GM23338 (cell line): ENCODE measurements at regions not wholly inside any gene's neighbourhood (a gene's known extent, or its start where the extent isn't known, plus 50 kb on each side); places are given as distances from the start of the nearest gene placed in this dataset.

Source experiments
- ATAC-seq: fragments of 200-7000 bp; cut with Tn5 transposase; 3 replicates; pipeline ENCODE4 v1.9.1; 2020
- DNase-seq: peaks from one replicate; pipeline ENCODE4 v3.0.0-alpha.2; 2015; ENCODE audit warnings: low spot score
- H2AFZ ChIP-seq: fragments of 200-600 bp; sonication (generic); 2 replicates; pipeline ENCODE4 v1.8.0; 2016; ENCODE audit warnings: antibody characterized with exemption, mild to moderate bottlenecking, moderate library complexity
- H3F3A ChIP-seq: fragments of 200-600 bp; sonication (generic); replicated peaks from 2 replicates; pipeline ENCODE4 v1.8.0; 2017; ENCODE audit warnings: antibody characterized with exemption, mixed run types, low read depth
- H3K27ac ChIP-seq: fragments of 200-600 bp; sonication (generic); 2 replicates; pipeline ENCODE4 v1.6.1; 2016; ENCODE audit warnings: low read depth
- H3K27me3 ChIP-seq: fragments of 200-600 bp; sonication (generic); 2 replicates; pipeline ENCODE4 v1.8.0; 2016; ENCODE audit warnings: mild to moderate bottlenecking, mixed run types, moderate library complexity; ENCODE audit not compliant: insufficient read depth
- H3K36me3 ChIP-seq: fragments of 200-600 bp; sonication (generic); 2 replicates; pipeline ENCODE4 v1.8.0; 2016; ENCODE audit warnings: mild to moderate bottlenecking; ENCODE audit not compliant: insufficient read depth
- H3K4me1 ChIP-seq: fragments of 200-600 bp; sonication (generic); 2 replicates; pipeline ENCODE4 v1.8.0; 2016; ENCODE audit warnings: mild to moderate bottlenecking, moderate library complexity; ENCODE audit not compliant: insufficient read depth
- H3K4me2 ChIP-seq: fragments of 200-600 bp; sonication (generic); 2 replicates; pipeline ENCODE4 v1.7.1; 2017; ENCODE audit warnings: mixed run types
- H3K4me3 ChIP-seq: fragments of 200-600 bp; sonication (generic); 2 replicates; pipeline ENCODE4 v1.6.1; 2016; ENCODE audit warnings: mixed run types
- H3K79me2 ChIP-seq: fragments of 200-600 bp; sonication (generic); replicated peaks from 2 replicates; pipeline ENCODE4 v1.8.0; 2017; ENCODE audit warnings: mild to moderate bottlenecking; ENCODE audit not compliant: insufficient read depth
- H3K9me2 ChIP-seq: fragments of 200-600 bp; sonication (generic); 2 replicates; pipeline ENCODE4 v1.8.0; 2017; ENCODE audit not compliant: insufficient read depth
- H4K20me1 ChIP-seq: fragments of 200-600 bp; sonication (generic); replicated peaks from 2 replicates; pipeline ENCODE4 v1.8.0; 2017; ENCODE audit warnings: mild to moderate bottlenecking; ENCODE audit not compliant: insufficient read depth
- H3K27ac Mint-ChIP-seq: 2 replicates; pipeline ENCODE4 v1.8.0; 2020; ENCODE audit warnings: inconsistent platforms, mild to moderate bottlenecking, moderate library complexity, mixed read lengths
- H3K27me3 Mint-ChIP-seq: 3 replicates; pipeline ENCODE4 v1.8.0; 2022; ENCODE audit warnings: low read depth, mild to moderate bottlenecking, moderate library complexity, mixed read lengths, inconsistent platforms; ENCODE audit not compliant: insufficient read depth, poor library complexity
- H3K36me3 Mint-ChIP-seq: 3 replicates; pipeline ENCODE4 v1.8.0; 2021; ENCODE audit warnings: low read depth, mild to moderate bottlenecking, inconsistent platforms, moderate library complexity, mixed read lengths
- H3K4me1 Mint-ChIP-seq: 3 replicates; pipeline ENCODE4 v1.8.0; 2020; ENCODE audit warnings: mild to moderate bottlenecking, inconsistent platforms, mixed read lengths
- H3K4me3 Mint-ChIP-seq: 3 replicates; pipeline ENCODE4 v1.8.0; 2021; ENCODE audit warnings: moderate library complexity, mild to moderate bottlenecking, inconsistent platforms, mixed read lengths
- H3K9me3 Mint-ChIP-seq: 3 replicates; pipeline ENCODE4 v1.8.0; 2020; ENCODE audit warnings: moderate library complexity, mild to moderate bottlenecking, inconsistent platforms, mixed read lengths
- CREB1 ChIP-seq: fragments of 250-450 bp; sonication (Bioruptor Pico); IDR thresholded peaks from 2 replicates; pipeline ENCODE4 v1.5.0; 2020; ENCODE audit warnings: low read depth, mild to moderate bottlenecking, moderate library complexity
- CTCF ChIP-seq, 2 experiments: fragments of 200-600 bp in 1 of 2; sonication (generic) in 1 of 2; conservative IDR thresholded peaks; 2 replicates each; pipeline versions ENCODE4 v1.5.1 to v1.6.1; 2016 to 2017; ENCODE audit warnings: antibody characterized with exemption in 2 of 2, low read depth in 2 of 2, mild to moderate bottlenecking in 2 of 2, moderate library complexity in 1 of 2
- ETS1 ChIP-seq: IDR thresholded peaks from 2 replicates; pipeline ENCODE4 v1.6.1; 2016; ENCODE audit warnings: antibody characterized with exemption
- EZH2 ChIP-seq: fragments of 200-600 bp; sonication (generic); IDR thresholded peaks from one replicate; pipeline ENCODE4 v1.8.0; 2017; ENCODE audit warnings: antibody characterized with exemption, mild to moderate bottlenecking, low read depth; ENCODE audit not compliant: unreplicated experiment
- EZH2phosphoT487 ChIP-seq: fragments of 200-600 bp; sonication (generic); IDR thresholded peaks from one replicate; pipeline ENCODE4 v1.8.1; 2018; ENCODE audit warnings: antibody characterized with exemption; ENCODE audit not compliant: unreplicated experiment
- JUNB ChIP-seq: IDR thresholded peaks from one replicate; pipeline ENCODE4 v1.6.1; 2016; ENCODE audit warnings: antibody characterized with exemption; ENCODE audit not compliant: unreplicated experiment
- NANOG ChIP-seq: IDR thresholded peaks from 2 replicates; pipeline ENCODE4 v1.6.1; 2016; ENCODE audit warnings: antibody characterized with exemption, borderline replicate concordance
- POLR2AphosphoS5 ChIP-seq: IDR thresholded peaks from 2 replicates; pipeline ENCODE4 v1.6.1; 2016; ENCODE audit warnings: antibody characterized with exemption, low read depth
- STAT1 ChIP-seq: IDR thresholded peaks from one replicate; pipeline ENCODE4 v1.6.1; 2016; ENCODE audit warnings: antibody characterized with exemption; ENCODE audit not compliant: unreplicated experiment
- ZNF114 ChIP-seq: fragments of 250-450 bp; sonication (Bioruptor Pico); IDR thresholded peaks from 2 replicates; pipeline ENCODE4 v1.5.0; 2020; ENCODE audit warnings: mild to moderate bottlenecking, moderate library complexity
- ZNF331 ChIP-seq: fragments of 250-450 bp; sonication (Bioruptor Pico); IDR thresholded peaks from 2 replicates; pipeline ENCODE4 v1.5.0; 2020; ENCODE audit warnings: low read depth, mild to moderate bottlenecking, moderate library complexity
- TF ChIP-seq, protein P1 (sequence below): fragments of 250-450 bp; sonication (Bioruptor Pico); IDR thresholded peaks from 2 replicates; pipeline ENCODE4 v1.5.0; 2020; ENCODE audit warnings: mild to moderate bottlenecking, moderate library complexity

GRCh38 chr11:80635178-80635577 lies 1194.3 kb upstream of the TENM4 start (continued):
- TF ChIP-seq ETS1 (no peak), EZH2 (no peak), ZNF114 (no peak), CREB1 (no peak), POLR2AphosphoS5 (no peak)

DNA sequence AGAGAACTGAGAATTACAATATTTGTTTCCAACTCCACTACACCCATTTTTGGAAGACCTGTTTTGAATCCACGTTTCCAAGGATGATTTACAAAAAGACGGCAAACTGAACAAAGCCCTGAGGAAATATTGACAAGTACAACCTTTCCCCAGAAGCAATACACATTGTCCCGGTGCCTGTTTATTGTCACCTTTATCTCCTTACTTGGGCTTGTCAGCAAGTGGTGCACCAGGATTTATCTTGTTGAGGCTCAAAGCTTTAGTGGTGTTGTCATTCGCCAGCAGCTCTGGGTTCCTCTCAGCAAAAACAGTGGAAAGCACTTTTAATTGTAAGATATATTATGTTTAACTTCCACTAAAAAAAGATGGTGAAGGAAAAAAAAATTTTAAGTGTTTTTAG lies 1191.9 kb upstream of the TENM4 start:
- H3F3A ChIP-seq = no peaks in the 10 kb centered on the region
- Mint-ChIP-seq H3K27ac (no peak overlapping the region), H3K4me1 (peaks cover 19% of the 10 kb centered on the region), H3K9me3 (no peaks in the 10 kb centered on the region), H3K4me3 (no peak overlapping the region), H3K27me3 (peaks cover 1% of the 10 kb centered on the region), H3K36me3 (no peaks in the 10 kb centered on the region)
- no peaks in the 10 kb centered on the region for H3K79me2 ChIP-seq
- no peaks in the 10 kb centered on the region for H4K20me1 ChIP-seq
- no peak overlapping the region for H3K4me3 ChIP-seq
- no peak overlapping the region for H3K4me2 ChIP-seq
- no peak for DNase-seq
- H3K4me1 ChIP-seq = peaks cover 15% of the 10 kb centered on the region
- no peak for ATAC-seq
- H3K27ac ChIP-seq = no peak overlapping the region
- no peaks in the 10 kb centered on the region for H3K36me3 ChIP-seq
- H2AFZ ChIP-seq = no peak overlapping the region; the same call in 1 of the 2 replicates
- no peaks in the 10 kb centered on the region for H3K27me3 ChIP-seq
- TF ChIP-seq EZH2 = no peak
- no peak for TF ChIP-seq ETS1
- no peak for TF ChIP-seq NANOG
- no peak for TF ChIP-seq JUNB
- TF ChIP-seq STAT1 = no peak
- TF ChIP-seq CREB1 = no peak
- TF ChIP-seq ZNF331 = no peak
- TF ChIP-seq, protein P1, sequence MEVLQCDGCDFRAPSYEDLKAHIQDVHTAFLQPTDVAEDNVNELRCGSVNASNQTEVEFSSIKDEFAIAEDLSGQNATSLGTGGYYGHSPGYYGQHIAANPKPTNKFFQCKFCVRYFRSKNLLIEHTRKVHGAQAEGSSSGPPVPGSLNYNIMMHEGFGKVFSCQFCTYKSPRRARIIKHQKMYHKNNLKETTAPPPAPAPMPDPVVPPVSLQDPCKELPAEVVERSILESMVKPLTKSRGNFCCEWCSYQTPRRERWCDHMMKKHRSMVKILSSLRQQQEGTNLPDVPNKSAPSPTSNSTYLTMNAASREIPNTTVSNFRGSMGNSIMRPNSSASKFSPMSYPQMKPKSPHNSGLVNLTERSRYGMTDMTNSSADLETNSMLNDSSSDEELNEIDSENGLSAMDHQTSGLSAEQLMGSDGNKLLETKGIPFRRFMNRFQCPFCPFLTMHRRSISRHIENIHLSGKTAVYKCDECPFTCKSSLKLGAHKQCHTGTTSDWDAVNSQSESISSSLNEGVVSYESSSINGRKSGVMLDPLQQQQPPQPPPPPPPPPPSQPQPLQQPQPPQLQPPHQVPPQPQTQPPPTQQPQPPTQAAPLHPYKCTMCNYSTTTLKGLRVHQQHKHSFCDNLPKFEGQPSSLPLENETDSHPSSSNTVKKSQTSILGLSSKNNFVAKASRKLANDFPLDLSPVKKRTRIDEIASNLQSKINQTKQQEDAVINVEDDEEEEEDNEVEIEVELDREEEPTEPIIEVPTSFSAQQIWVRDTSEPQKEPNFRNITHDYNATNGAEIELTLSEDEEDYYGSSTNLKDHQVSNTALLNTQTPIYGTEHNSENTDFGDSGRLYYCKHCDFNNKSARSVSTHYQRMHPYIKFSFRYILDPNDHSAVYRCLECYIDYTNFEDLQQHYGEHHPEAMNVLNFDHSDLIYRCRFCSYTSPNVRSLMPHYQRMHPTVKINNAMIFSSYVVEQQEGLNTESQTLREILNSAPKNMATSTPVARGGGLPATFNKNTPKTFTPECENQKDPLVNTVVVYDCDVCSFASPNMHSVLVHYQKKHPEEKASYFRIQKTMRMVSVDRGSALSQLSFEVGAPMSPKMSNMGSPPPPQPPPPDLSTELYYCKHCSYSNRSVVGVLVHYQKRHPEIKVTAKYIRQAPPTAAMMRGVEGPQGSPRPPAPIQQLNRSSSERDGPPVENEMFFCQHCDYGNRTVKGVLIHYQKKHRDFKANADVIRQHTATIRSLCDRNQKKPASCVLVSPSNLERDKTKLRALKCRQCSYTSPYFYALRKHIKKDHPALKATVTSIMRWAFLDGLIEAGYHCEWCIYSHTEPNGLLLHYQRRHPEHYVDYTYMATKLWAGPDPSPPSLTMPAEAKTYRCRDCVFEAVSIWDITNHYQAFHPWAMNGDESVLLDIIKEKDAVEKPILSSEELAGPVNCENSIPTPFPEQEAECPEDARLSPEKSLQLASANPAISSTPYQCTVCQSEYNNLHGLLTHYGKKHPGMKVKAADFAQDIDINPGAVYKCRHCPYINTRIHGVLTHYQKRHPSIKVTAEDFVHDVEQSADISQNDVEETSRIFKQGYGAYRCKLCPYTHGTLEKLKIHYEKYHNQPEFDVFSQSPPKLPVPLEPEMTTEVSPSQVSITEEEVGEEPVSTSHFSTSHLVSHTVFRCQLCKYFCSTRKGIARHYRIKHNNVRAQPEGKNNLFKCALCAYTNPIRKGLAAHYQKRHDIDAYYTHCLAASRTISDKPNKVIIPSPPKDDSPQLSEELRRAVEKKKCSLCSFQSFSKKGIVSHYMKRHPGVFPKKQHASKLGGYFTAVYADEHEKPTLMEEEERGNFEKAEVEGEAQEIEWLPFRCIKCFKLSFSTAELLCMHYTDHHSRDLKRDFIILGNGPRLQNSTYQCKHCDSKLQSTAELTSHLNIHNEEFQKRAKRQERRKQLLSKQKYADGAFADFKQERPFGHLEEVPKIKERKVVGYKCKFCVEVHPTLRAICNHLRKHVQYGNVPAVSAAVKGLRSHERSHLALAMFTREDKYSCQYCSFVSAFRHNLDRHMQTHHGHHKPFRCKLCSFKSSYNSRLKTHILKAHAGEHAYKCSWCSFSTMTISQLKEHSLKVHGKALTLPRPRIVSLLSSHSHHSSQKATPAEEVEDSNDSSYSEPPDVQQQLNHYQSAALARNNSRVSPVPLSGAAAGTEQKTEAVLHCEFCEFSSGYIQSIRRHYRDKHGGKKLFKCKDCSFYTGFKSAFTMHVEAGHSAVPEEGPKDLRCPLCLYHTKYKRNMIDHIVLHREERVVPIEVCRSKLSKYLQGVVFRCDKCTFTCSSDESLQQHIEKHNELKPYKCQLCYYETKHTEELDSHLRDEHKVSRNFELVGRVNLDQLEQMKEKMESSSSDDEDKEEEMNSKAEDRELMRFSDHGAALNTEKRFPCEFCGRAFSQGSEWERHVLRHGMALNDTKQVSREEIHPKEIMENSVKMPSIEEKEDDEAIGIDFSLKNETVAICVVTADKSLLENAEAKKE (CRISPR knock-in tag) = no peak
- no peak for TF ChIP-seq CTCF (conservative IDR thresholded peaks at IDR 0.05; ENCODE audit: low read depth in 2 of 2)
- TF ChIP-seq EZH2phosphoT487 = no peak
- no peak for TF ChIP-seq POLR2AphosphoS5
- TF ChIP-seq ZNF114 = no peak
- 0 out of 2 replicates have a peak, but pooled peaks cover 4% of the 10 kb centered on the region for H3K9me2 ChIP-seq
